GM12865 (cell line): ENCODE measurements at regions not wholly inside any gene's neighbourhood (a gene's known extent, or its start where the extent isn't known, plus 50 kb on each side); places are given as distances from the start of the nearest gene placed in this dataset.

ENCODE experiments used
- DNase-seq: peaks from one replicate; pipeline ENCODE4 v3.0.0; 2010; ENCODE audit warnings: low read depth
- H3K4me3 ChIP-seq: 2 replicates; pipeline ENCODE4 v1.5.1; 2011; ENCODE audit warnings: mild to moderate bottlenecking, low read depth, low read length, control low read depth
- CTCF ChIP-seq: IDR thresholded peaks from 2 replicates; pipeline ENCODE4 v1.5.1; 2011; ENCODE audit warnings: low read length, control low read depth, low read depth, inconsistent platforms; ENCODE audit not compliant: insufficient read depth; ENCODE audit errors: missing control alignments

GRCh38 chr3:144444546-144444945, 472.9 kb downstream of the DIPK2A start:
- no peak for TF ChIP-seq CTCF
- no peak overlapping the region for H3K4me3 ChIP-seq
- DNase-seq: no peak

GRCh38 chr3:144455841-144456440, 484.3 kb downstream of the DIPK2A start:
- H3K4me3 ChIP-seq: no peak overlapping the region
- no peak for DNase-seq
- no peak for TF ChIP-seq CTCF

GRCh38 chr3:144457758-144458157, 486.1 kb downstream of the DIPK2A start:
- TF ChIP-seq CTCF: no peak
- peak; percentile 15 for DNase-seq
- H3K4me3 ChIP-seq: no peak overlapping the region

GRCh38 chr3:144458283-144458682, 486.7 kb downstream of the DIPK2A start:
- TF ChIP-seq CTCF: no peak
- no peak for DNase-seq

GRCh38 chr3:144462337-144462736, 490.7 kb downstream of the DIPK2A start:
- no peak overlapping the region for H3K4me3 ChIP-seq
- no peak for DNase-seq
- no peak for TF ChIP-seq CTCF

More at GRCh38 chr3:144458283-144458682, 486.7 kb downstream of the DIPK2A start:
- no peak overlapping the region for H3K4me3 ChIP-seq

- no peak overlapping the region for H3K4me3 ChIP-seq
- no peak for DNase-seq
- TF ChIP-seq CTCF: no peak
These were observed 492.3 kb downstream of the DIPK2A start for GRCh38 chr3:144463911-144464310.

- no peak for DNase-seq
- TF ChIP-seq CTCF: no peak
- H3K4me3 ChIP-seq: no peak overlapping the region
These were observed 494.5 kb downstream of the DIPK2A start for GRCh38 chr3:144466114-144466513.
